ENCODE measurements at regions not wholly inside any gene's neighbourhood (a gene's known extent, or its start where the extent isn't known, plus 50 kb on each side); places are given as distances from the start of the nearest gene placed in this dataset.

GRCh38 chr17:13785981-13786598 is 184.4 kb upstream of the HS3ST3A1 start:
- WGBS, 2 donors: 83% methylated on average over 9 of the region's 9 CpGs
- H3K4me3 ChIP-seq (ENCODE audit: low read length in 2 of 2): no peak overlapping the region
- no peaks in the 10 kb centered on the region for H3K36me3 ChIP-seq (ENCODE audit: control insufficient read depth in 1 of 2, insufficient read depth in 2 of 2, low read length in 1 of 2)
- ATAC-seq (ENCODE audit: low FRiP score) (no peak), DNase-seq (no peak)
- intact Hi-C loops (cut with DNase I): no loop called here
- no peaks in the 10 kb centered on the region for H3K9me3 ChIP-seq (ENCODE audit: control insufficient read depth, low read length)
- no peak overlapping the region for H3K27ac ChIP-seq (ENCODE audit: low read depth in 1 of 2, low read length in 2 of 2)
- no peaks in the 10 kb centered on the region for H3K27me3 ChIP-seq (ENCODE audit: control insufficient read depth in 1 of 2, insufficient read depth in 2 of 2, low read length in 1 of 2)
- no peaks in the 10 kb centered on the region for H3K4me1 ChIP-seq (ENCODE audit: control insufficient read depth in 1 of 2, insufficient read depth in 2 of 2, low read length in 2 of 2)

- Histone ChIP-seq H3K9me3 (ENCODE audit: control insufficient read depth, low read length) (no peaks in the 10 kb centered on the region), H3K27me3 (ENCODE audit: control insufficient read depth in 1 of 2, insufficient read depth in 2 of 2, low read length in 1 of 2) (no peaks in the 10 kb centered on the region), H3K27ac (ENCODE audit: low read depth in 1 of 2, low read length in 2 of 2) (no peak overlapping the region), H3K4me1 (ENCODE audit: control insufficient read depth in 1 of 2, insufficient read depth in 2 of 2, low read length in 2 of 2) (no peaks in the 10 kb centered on the region), H3K36me3 (ENCODE audit: control insufficient read depth in 1 of 2, insufficient read depth in 2 of 2, low read length in 1 of 2) (no peaks in the 10 kb centered on the region), H3K4me3 (ENCODE audit: low read length in 2 of 2) (no peak overlapping the region)
- WGBS, 2 donors: 72 to 77% methylated on average over 4 of the region's 4 CpGs
- ATAC-seq (ENCODE audit: low FRiP score) (no peak), DNase-seq (no peak)
- intact Hi-C loops (cut with DNase I): no loop called here
Measured at GRCh38 chr17:13787636-13788035, 185.9 kb upstream of the HS3ST3A1 start.

- ATAC-seq (ENCODE audit: low FRiP score) (no peak), DNase-seq (no peak)
- no peaks in the 10 kb centered on the region for H3K9me3 ChIP-seq (ENCODE audit: control insufficient read depth, low read length)
- H3K27me3 ChIP-seq (ENCODE audit: control insufficient read depth in 1 of 2, insufficient read depth in 2 of 2, low read length in 1 of 2): no peaks in the 10 kb centered on the region
- H3K27ac ChIP-seq (ENCODE audit: low read depth in 1 of 2, low read length in 2 of 2): no peak overlapping the region
- intact Hi-C loops (cut with DNase I): no loop called here
- no peak overlapping the region for H3K4me3 ChIP-seq (ENCODE audit: low read length in 2 of 2)
- WGBS, 2 donors: 62 to 71% methylated on average over 2 of the region's 2 CpGs
- no peaks in the 10 kb centered on the region for H3K36me3 ChIP-seq (ENCODE audit: control insufficient read depth in 1 of 2, insufficient read depth in 2 of 2, low read length in 1 of 2)
- H3K4me1 ChIP-seq (ENCODE audit: control insufficient read depth in 1 of 2, insufficient read depth in 2 of 2, low read length in 2 of 2): no peaks in the 10 kb centered on the region
Measured at GRCh38 chr17:13788385-13788784, 186.7 kb upstream of the HS3ST3A1 start.

GRCh38 chr17:13792314-13792713 is 190.6 kb upstream of the HS3ST3A1 start:
- intact Hi-C loops (cut with DNase I): loop anchor here in 1 of 2 donors (10.0 kb wide), 1 partner anchor 512 kb away; the partner anchor contains the start of gene HS3ST3B1

GRCh38 chr17:13793951-13794350 is 192.2 kb upstream of the HS3ST3A1 start:
- Histone ChIP-seq H3K4me1 (ENCODE audit: control insufficient read depth in 1 of 2, insufficient read depth in 2 of 2, low read length in 2 of 2) (no peaks in the 10 kb centered on the region), H3K27me3 (ENCODE audit: control insufficient read depth in 1 of 2, insufficient read depth in 2 of 2, low read length in 1 of 2) (no peaks in the 10 kb centered on the region), H3K4me3 (ENCODE audit: low read length in 2 of 2) (no peak overlapping the region), H3K27ac (ENCODE audit: low read depth in 1 of 2, low read length in 2 of 2) (no peak overlapping the region), H3K36me3 (ENCODE audit: control insufficient read depth in 1 of 2, insufficient read depth in 2 of 2, low read length in 1 of 2) (no peaks in the 10 kb centered on the region), H3K9me3 (ENCODE audit: control insufficient read depth, low read length) (no peaks in the 10 kb centered on the region)
- DNase-seq (no peak), ATAC-seq (ENCODE audit: low FRiP score) (no peak)
- 84 to 88% methylated on average over 1 of the region's 1 CpG for WGBS, 2 donors
- intact Hi-C loops (cut with DNase I): loop anchor here in 1 of 2 donors (10.0 kb wide), 1 partner anchor 511 kb away; the partner anchor contains the start of gene HS3ST3B1

More at GRCh38 chr17:13792314-13792713, 190.6 kb upstream of the HS3ST3A1 start:
- ATAC-seq (ENCODE audit: low FRiP score): no peak
- H3K36me3 ChIP-seq (ENCODE audit: control insufficient read depth in 1 of 2, insufficient read depth in 2 of 2, low read length in 1 of 2): no peaks in the 10 kb centered on the region
- WGBS, 2 donors: 22 to 33% methylated on average over 2 of the region's 2 CpGs
- no peak for DNase-seq
- H3K4me1 ChIP-seq (ENCODE audit: control insufficient read depth in 1 of 2, insufficient read depth in 2 of 2, low read length in 2 of 2): no peaks in the 10 kb centered on the region
- no peaks in the 10 kb centered on the region for H3K27me3 ChIP-seq (ENCODE audit: control insufficient read depth in 1 of 2, insufficient read depth in 2 of 2, low read length in 1 of 2)
- H3K9me3 ChIP-seq (ENCODE audit: control insufficient read depth, low read length): no peaks in the 10 kb centered on the region
- H3K4me3 ChIP-seq (ENCODE audit: low read length in 2 of 2): no peak overlapping the region
- H3K27ac ChIP-seq (ENCODE audit: low read depth in 1 of 2, low read length in 2 of 2): no peak overlapping the region

- H3K4me3 ChIP-seq (ENCODE audit: low read length in 2 of 2): no peak overlapping the region
- ATAC-seq (ENCODE audit: low FRiP score) (no peak), DNase-seq (no peak)
- intact Hi-C loops (cut with DNase I): loop anchor here in 1 of 2 donors (10.0 kb wide), 1 partner anchor 507 kb away; the partner anchor contains the start of gene HS3ST3B1
- H3K27me3 ChIP-seq (ENCODE audit: control insufficient read depth in 1 of 2, insufficient read depth in 2 of 2, low read length in 1 of 2): no peaks in the 10 kb centered on the region
- H3K9me3 ChIP-seq (ENCODE audit: control insufficient read depth, low read length): no peaks in the 10 kb centered on the region
- no peaks in the 10 kb centered on the region for H3K4me1 ChIP-seq (ENCODE audit: control insufficient read depth in 1 of 2, insufficient read depth in 2 of 2, low read length in 2 of 2)
- H3K27ac ChIP-seq (ENCODE audit: low read depth in 1 of 2, low read length in 2 of 2): no peak overlapping the region
- H3K36me3 ChIP-seq (ENCODE audit: control insufficient read depth in 1 of 2, insufficient read depth in 2 of 2, low read length in 1 of 2): no peaks in the 10 kb centered on the region
Measured at GRCh38 chr17:13797863-13798262, 196.1 kb upstream of the HS3ST3A1 start.

GRCh38 chr17:13806092-13806491 is 204.4 kb upstream of the HS3ST3A1 start:
- Histone ChIP-seq H3K4me3 (ENCODE audit: low read length in 2 of 2) (no peak overlapping the region), H3K4me1 (ENCODE audit: control insufficient read depth in 1 of 2, insufficient read depth in 2 of 2, low read length in 2 of 2) (no peaks in the 10 kb centered on the region), H3K27ac (ENCODE audit: low read depth in 1 of 2, low read length in 2 of 2) (no peak overlapping the region), H3K36me3 (ENCODE audit: control insufficient read depth in 1 of 2, insufficient read depth in 2 of 2, low read length in 1 of 2) (no peaks in the 10 kb centered on the region), H3K27me3 (ENCODE audit: control insufficient read depth in 1 of 2, insufficient read depth in 2 of 2, low read length in 1 of 2) (no peaks in the 10 kb centered on the region), H3K9me3 (ENCODE audit: control insufficient read depth, low read length) (peaks cover 1% of the 10 kb centered on the region)
- DNase-seq (no peak), ATAC-seq (ENCODE audit: low FRiP score) (no peak)
- intact Hi-C loops (cut with DNase I): no loop called here
- WGBS, 2 donors: 54 to 62% methylated on average over 5 of the region's 5 CpGs

- DNase-seq (no peak), ATAC-seq (ENCODE audit: low FRiP score) (no peak)
- WGBS, 2 donors: 93% methylated on average over 3 of the region's 3 CpGs
- Histone ChIP-seq H3K36me3 (ENCODE audit: control insufficient read depth in 1 of 2, insufficient read depth in 2 of 2, low read length in 1 of 2) (no peaks in the 10 kb centered on the region), H3K27me3 (ENCODE audit: control insufficient read depth in 1 of 2, insufficient read depth in 2 of 2, low read length in 1 of 2) (no peaks in the 10 kb centered on the region), H3K27ac (ENCODE audit: low read depth in 1 of 2, low read length in 2 of 2) (no peak overlapping the region), H3K4me3 (ENCODE audit: low read length in 2 of 2) (no peak overlapping the region), H3K4me1 (ENCODE audit: control insufficient read depth in 1 of 2, insufficient read depth in 2 of 2, low read length in 2 of 2) (no peaks in the 10 kb centered on the region), H3K9me3 (ENCODE audit: control insufficient read depth, low read length) (peaks cover 1% of the 10 kb centered on the region)
- intact Hi-C loops (cut with DNase I): no loop called here
Measured at GRCh38 chr17:13807103-13807502, 205.4 kb upstream of the HS3ST3A1 start.

- Histone ChIP-seq H3K9me3 (ENCODE audit: control insufficient read depth, low read length) (no peaks in the 10 kb centered on the region), H3K36me3 (ENCODE audit: control insufficient read depth in 1 of 2, insufficient read depth in 2 of 2, low read length in 1 of 2) (peaks cover 0 to 2% of the 10 kb centered on the region in 2 donors), H3K4me3 (ENCODE audit: low read length in 2 of 2) (no peak overlapping the region), H3K27ac (ENCODE audit: low read depth in 1 of 2, low read length in 2 of 2) (no peak overlapping the region), H3K4me1 (ENCODE audit: control insufficient read depth in 1 of 2, insufficient read depth in 2 of 2, low read length in 2 of 2) (no peaks in the 10 kb centered on the region), H3K27me3 (ENCODE audit: control insufficient read depth in 1 of 2, insufficient read depth in 2 of 2, low read length in 1 of 2) (no peaks in the 10 kb centered on the region)
- DNase-seq (no peak), ATAC-seq (ENCODE audit: low FRiP score) (no peak)
- WGBS, 2 donors: 91 to 93% methylated on average over 2 of the region's 2 CpGs
- intact Hi-C loops (cut with DNase I): no loop called here
Measured at GRCh38 chr17:13812350-13812749, 210.6 kb upstream of the HS3ST3A1 start.

All from aorta (tissue), 5 donors.